GM21786 (cell line): ENCODE measurements at regions not wholly inside any gene's neighbourhood (a gene's known extent, or its start where the extent isn't known, plus 50 kb on each side); places are given as distances from the start of the nearest gene placed in this dataset.
"Not testable (repeated sequence)": the region's sequence is repeated elsewhere in the genome, so short reads cannot be mapped to it uniquely, and the experiment has no call there.

Experiments
- ATAC-seq: cut with Tn5 transposase; IDR thresholded peaks from one replicate; pipeline ENCODE4 v1.9.1; 2021; ENCODE audit not compliant: unreplicated experiment

DNA sequence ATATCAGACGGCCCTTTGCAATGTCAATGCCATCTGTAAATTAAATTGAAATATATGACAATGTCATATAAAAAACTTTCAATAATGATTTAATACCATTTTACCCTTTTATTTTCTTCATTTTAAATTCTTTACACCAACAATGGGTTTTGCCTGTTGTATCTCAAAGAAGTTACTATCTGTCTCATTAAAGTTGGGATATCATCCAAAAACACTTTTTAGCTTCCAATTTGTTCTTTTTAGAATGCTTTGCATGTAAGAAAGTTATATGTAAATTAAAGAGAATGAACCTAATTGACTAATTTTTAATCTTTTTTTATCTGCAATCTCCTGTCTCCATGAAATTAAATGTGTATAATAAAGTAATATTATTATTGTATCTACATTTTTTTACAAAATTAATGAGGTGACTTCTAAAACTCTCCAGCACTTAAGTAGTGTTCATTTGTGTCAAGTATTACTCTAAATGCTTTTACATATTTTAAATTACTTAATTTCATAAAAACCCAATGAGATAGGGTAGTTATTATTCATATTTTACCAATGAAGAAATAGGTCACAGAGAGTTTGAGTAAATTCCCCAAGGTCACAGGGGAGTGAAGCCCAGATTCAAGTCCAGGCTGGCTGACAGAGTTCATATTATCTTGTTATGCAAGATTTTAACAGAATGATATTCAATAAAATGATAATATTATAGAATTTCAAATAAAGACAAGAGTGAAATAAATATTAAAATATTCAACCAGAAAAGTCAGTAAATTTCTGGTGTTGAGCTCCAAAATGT, 673.0 kb upstream of the FLRT2 start:
- ATAC-seq, result no peak

- no peak for ATAC-seq
Observed at GRCh38 chr14:84857571-84857970, 672.4 kb upstream of the FLRT2 start.

DNA sequence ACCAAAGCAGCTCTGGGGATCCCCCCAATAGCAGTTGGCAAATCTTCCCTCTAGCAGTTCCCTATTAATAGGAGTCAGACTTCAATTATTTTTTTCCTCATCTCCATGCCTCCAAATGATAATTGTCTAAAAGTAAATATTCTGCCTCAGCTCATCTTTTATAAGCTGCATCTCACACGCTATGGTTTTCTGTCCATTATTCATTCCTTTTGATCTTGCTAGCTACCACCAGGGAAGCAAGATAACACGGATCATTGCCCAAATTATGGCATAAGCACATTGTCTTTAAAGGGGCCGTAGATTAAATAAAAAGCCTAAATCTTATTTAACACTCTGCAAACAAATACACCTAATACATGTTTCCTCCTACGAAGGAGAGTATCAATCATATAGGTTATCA, 670.8 kb upstream of the FLRT2 start:
- ATAC-seq, result no peak

DNA sequence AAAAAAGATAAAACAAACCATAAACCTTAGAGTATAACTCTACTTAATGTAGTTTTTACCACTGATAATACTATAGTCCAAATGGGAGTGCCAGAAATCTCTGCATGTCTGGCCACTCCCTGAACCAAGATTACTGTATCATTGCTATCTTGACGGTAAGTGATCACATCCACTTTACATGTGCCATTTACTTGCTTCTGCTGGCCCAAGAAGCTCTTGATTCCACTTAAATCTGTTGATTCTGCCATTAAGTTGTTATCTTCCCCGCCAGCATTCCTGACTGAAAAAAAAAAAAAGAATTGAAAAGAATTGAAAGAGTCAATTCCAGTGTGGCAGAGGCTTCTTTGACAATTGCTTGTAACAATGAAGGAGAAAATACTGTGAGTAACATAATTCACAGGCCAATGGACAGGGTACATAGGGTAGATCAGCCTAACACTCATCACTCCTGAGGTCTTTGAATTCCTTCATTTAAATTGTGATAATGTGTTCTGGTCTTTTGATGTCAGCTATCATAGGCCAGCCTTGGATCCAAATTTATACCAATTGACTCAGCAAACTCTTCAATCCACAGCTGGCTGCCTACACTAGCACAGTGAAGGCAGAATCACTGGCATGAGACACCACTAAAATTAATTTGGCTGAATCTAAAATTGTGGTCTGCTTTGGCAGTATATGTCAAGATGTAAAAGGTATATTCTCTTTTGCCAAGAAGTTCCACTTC, 665.2 kb upstream of the FLRT2 start:
- ATAC-seq, result no peak

DNA sequence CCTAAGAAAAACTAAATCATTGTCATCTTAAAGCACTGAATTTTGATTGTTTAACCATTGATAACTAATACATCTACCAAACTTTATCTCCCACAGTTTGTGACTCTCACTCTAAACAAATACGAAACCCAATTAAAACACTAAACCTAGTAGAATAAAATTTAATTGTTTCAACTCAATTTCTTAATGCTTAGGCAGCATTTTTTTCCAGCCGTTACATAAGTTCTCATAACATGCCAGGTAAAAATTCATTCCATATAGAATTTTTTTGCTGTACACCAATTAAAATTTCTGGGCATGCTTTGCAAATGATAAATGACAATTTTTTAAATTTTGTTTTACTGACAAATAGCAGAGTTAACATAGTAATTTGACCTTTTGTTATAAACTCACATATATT, 658.2 kb upstream of the FLRT2 start:
- no peak for ATAC-seq

DNA sequence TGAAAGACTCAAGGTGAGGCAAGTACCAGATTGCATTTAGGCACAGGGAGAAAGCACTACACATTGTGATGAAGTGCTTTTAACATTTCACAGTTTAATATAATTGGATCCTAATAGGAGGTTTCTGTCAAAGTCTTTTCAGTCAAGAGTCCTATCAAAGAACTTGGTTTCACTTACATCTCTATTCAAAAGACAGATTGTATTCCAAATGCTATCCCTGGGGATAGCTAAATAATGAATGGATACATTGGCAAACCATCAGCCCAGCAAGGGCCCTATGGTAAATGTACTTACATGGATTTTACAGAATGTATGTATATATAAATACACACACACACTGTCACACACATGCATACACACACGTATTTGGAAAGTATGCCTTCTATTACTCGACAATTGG, 655.5 kb upstream of the FLRT2 start:
- no peak for ATAC-seq

GRCh38 chr14:84877061-84877460, 652.9 kb upstream of the FLRT2 start:
- ATAC-seq, result no peak

DNA sequence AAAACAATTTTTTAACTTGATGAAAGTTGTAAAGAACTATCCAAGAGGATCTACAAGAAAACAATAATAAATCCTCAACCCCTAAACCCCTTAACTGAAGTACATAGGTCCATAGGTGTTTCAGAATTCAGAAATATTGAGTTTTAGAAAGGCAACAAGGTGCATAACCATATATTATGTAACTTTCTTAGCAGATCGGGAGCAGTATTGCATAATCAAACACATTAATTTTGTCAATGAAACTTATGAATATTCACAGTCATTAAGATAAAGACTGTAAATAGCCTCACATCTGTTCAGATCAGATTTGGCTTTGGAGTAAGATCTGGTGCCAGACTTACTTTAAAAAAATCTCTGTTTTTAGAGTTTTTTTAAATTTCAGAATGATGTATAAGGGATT, 647.1 kb upstream of the FLRT2 start:
- no peak for ATAC-seq

- ATAC-seq, result no peak
Observed at GRCh38 chr14:84885061-84885460, 644.9 kb upstream of the FLRT2 start.

- no peak for ATAC-seq
Observed at GRCh38 chr14:84891404-84891803, 638.5 kb upstream of the FLRT2 start.

DNA sequence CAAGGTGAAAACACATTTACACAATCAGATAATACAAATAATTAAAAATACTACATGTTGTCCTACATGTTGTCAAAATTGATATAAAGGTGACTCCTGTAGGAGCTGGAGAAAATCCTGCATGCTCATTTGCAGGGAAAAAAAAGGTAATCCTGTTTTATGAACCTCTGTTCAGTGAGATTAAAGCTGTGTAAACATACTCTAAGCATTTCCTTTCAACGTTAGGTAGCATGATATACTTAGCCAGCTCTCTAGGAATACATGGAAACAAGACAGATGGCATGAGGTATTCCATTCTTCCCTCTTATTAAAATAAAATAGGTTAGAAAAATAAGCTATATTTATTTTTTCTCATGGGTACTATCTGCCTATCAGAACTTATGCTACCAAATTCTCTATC, 635.7 kb upstream of the FLRT2 start:
- no peak for ATAC-seq

DNA sequence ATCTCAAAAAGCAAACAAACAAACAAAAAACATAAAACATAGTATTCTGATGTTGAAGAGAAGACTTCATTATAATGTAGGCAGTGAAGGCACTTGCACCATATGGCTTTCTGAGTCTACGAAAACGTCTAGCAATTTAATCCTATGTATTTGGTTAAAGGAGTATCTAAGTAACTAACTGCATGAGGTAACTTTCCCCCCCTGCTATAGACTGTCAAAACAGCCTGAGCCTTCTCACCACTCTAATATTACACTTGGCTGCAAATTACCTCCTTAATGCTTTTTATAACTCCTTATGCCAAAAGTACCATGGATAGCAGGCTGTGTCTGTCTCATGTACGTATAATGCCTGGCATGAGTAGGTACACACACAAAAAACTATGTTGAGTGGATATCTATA, 607.6 kb upstream of the FLRT2 start:
- no peak for ATAC-seq

- ATAC-seq, result no peak
Observed at GRCh38 chr14:84926656-84927055, 603.3 kb upstream of the FLRT2 start.

DNA sequence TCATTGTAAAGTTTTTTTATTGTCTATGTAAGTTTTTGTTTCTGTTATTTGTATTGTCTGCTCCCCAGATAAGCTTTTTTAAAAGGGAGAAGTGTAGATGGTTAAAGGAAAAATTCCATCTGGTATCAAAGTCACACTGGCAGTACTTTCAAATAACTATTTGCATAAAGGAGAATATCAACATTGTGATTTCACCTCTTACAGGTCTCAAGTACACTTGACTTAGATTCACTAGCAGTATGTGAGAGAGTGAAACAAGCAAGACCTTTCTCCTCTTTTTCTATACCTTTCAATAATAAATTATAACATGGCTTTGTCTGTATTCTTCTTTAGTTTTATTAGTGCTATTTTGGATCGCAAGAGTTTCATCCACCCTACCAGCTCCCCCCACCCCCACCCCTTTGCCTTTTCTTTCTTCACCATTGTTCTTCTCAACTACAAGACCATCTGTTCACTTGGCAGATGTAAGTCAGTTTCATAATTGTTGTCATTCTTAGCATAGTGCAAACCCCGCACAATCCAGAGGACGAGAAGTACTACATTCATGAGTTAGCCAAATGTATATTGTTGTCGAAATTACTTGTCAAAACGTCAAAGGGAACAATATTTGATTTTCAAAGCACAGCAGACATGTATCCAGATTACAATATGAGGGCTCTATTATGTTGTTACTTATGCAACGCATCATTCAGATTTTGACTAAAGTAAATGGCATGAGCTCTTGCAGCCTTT, 602.7 kb upstream of the FLRT2 start:
- no peak for ATAC-seq

DNA sequence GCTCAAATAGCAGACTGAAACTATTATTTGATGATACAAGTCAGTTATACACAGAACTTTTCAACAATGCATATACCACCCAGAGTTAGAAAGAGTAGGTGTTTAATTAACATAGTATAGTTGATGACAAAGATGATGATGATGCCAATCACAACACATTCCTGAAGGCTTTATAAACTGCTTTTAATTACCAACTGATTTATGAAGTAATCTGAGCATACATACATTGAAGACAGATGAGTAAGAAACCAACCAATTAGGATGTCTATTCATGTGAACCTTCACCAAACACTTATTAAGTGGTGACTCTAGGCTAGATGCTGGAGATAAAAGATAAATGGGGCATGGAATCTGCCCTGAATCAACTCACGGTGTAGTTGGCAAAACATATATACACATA, 600.9 kb upstream of the FLRT2 start:
- ATAC-seq, result no peak

DNA sequence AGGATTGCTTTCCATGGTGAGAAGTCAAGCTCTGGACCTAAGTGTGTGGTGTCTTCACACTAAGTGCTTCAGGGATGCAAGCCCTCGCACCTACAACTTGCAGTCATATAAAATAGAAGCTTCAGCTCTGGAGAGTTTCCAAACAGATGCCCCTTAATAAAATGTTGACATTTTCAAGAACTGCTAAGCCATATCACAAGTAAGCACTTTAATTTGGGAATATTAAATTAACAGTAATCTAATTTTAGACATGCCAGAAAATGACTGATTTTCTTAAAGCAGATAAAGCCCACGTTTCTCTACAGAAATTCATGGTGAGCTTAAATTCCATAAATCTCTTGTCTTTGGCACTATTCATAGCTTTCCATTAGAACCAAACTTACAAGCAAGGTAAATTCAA, 600.1 kb upstream of the FLRT2 start:
- ATAC-seq, result no peak

DNA sequence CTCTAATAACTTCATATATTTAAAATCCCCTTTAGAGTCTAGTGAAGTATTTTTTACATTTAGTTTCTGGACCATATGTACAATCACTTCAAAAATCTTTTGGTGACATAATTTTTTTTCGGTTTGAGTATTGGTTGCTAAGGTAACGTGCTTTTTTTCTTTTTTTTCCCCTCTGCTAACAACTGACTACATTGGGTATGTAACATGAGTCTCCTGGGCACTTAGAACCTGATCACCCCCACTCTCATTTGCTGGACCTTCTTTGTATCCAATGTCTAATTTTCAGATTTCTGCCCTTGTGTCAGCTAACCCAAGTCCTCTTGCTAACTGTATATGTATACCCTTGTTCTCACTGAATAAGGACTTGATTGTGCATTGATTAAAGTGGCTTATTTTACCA, 592.9 kb upstream of the FLRT2 start:
- ATAC-seq, result no peak

- no peak for ATAC-seq
Observed at GRCh38 chr14:84937449-84937848, 592.5 kb upstream of the FLRT2 start.

DNA sequence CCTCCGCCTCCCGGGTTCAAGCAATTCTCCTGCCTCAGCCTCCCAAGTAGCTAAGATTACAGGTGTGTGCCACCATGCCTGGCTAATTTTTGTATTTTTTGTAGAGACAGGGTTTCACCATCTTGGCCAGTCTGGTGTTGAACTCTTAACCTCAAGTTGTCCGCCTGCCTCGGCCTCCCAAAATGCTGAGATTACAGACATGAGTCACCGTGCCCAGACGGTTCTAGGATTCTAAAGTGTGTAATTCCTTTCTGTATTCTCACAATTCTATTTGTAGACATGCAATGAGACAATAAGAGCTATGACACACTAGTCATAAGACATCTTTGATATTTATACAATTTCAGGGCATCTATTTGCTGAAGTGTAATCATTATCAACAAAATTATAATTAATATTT, 585.0 kb upstream of the FLRT2 start:
- not testable (repeated sequence) for ATAC-seq

DNA sequence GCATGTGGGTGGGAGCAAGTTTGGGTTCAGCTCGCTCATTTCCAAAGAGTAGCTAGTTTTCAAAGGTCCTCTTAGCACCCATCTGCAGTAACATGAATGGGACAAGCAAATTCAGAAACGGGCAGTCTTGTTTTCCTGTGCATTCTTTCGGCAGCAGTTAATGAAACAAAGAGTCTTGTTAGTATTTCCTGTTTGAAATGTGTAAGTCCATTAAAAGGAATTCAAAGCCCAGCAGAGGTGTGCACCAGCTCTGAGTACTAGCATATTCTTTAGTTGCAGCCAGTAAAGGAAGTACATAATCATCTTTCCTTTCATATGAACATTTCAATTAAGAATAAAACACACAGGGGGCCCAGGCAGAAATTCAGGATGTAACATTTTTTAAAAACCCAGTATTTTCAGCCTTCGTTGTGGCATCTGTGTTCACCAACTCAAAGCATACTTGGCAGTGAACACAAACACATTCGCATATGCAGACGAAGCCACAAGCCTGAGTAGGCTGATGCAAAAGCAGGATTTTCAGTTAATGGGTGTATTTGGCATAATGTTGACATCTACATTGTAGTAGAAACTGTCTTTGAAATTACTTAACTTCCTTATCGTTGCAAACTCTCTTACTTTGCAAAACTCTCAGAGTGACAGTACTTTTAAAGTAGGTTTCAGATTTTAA, 570.0 kb upstream of the FLRT2 start:
- no peak for ATAC-seq

GRCh38 chr14:84961637-84962036, 568.3 kb upstream of the FLRT2 start:
- ATAC-seq, result no peak
